ENCODE measurements at regions not wholly inside any gene's neighbourhood (a gene's known extent, or its start where the extent isn't known, plus 50 kb on each side); places are given as distances from the start of the nearest gene placed in this dataset.
"Not testable (repeated sequence)": the region's sequence is repeated elsewhere in the genome, so short reads cannot be mapped to it uniquely, and the experiment has no call there.

- TF ChIP-seq CTCF (IDR thresholded peaks at IDR 0.05): no peak
- intact Hi-C loops (cut with DNase I; ENCODE audit: low total_unique reads): no loop called here
- Histone ChIP-seq H3K4me1 (no peaks in the 10 kb centered on the region), H3K36me3 (no peaks in the 10 kb centered on the region), H3K4me3 (no peak overlapping the region), H3K27me3 (no peaks in the 10 kb centered on the region), H3K9me3 (no peaks in the 10 kb centered on the region), H3K27ac (no peak overlapping the region)
- no peak for DNase-seq
These were observed 274.8 kb upstream of the CCNG1 start for GRCh38 chr5:163162645-163163044.

DNA sequence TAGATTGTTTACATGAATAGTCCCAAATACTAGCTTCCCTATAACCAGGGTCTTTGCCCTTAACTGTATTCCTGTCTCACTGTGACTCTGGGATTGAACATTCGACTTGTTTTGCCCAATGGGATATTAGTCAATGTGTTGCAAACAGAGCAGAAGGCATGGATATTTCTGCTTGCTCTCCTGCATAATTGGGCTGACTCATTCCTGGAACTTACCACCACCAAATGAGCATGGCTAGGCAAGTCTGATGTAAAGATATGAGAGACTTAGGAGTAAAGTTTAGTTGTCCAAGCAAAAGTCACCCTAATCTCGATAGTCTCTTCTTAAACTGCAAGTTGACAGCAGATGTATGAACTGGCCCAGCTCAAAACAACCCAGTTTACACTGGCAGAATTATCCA lies 273.5 kb upstream of the CCNG1 start:
- Histone ChIP-seq H3K4me1 (no peaks in the 10 kb centered on the region), H3K4me3 (no peak overlapping the region), H3K9me3 (no peaks in the 10 kb centered on the region), H3K27me3 (no peaks in the 10 kb centered on the region), H3K36me3 (no peaks in the 10 kb centered on the region), H3K27ac (no peak overlapping the region)
- no peak for DNase-seq
- intact Hi-C loops (cut with DNase I; ENCODE audit: low total_unique reads): no loop called here
- TF ChIP-seq CTCF (IDR thresholded peaks at IDR 0.05): no peak

DNA sequence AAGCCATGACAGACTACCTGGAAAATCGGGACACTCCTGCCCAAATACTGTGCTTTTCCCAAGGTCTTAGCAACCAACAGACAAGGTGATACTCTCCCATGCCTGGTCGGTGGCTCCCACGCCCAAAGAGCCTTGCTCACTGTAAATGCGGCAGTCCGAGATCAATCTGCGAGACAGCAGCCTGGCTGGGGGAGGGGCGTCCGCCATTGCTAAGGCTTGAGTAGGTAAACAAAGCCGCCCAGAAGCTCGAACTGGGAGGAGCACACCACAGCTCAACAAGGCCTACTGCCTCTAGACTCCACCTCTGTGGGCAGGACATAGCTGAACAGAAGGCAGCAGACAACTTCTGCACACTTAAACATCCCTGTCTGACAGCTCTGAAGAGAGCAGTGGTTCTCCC lies 272.1 kb upstream of the CCNG1 start:
- no peak overlapping the region for H3K27ac ChIP-seq
- H3K27me3 ChIP-seq: no peaks in the 10 kb centered on the region
- DNase-seq: no peak
- no peaks in the 10 kb centered on the region for H3K9me3 ChIP-seq
- no peak overlapping the region for H3K4me3 ChIP-seq
- no peak for TF ChIP-seq CTCF (IDR thresholded peaks at IDR 0.05)
- intact Hi-C loops (cut with DNase I; ENCODE audit: low total_unique reads): no loop called here
- H3K36me3 ChIP-seq: no peaks in the 10 kb centered on the region
- no peaks in the 10 kb centered on the region for H3K4me1 ChIP-seq

DNA sequence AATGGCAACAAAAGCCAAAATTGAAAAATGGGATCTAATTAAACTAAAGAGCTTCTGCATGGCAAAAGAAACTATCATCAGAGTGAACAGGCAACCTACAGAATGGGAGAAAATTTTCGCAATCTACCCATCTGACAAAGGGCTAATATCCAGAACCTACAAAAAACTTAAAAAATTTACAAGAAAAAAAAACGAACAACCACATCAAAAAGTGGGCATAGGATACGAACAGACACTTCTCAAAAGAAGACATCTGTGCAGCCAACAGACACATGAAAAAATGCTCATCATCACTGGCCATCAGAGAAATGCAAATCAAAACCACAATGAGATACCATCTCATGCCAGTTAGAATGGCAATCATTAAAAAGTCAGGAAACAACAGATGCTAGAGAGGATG lies 267.2 kb upstream of the CCNG1 start:
- H3K27me3 ChIP-seq: not testable (repeated sequence)

DNA sequence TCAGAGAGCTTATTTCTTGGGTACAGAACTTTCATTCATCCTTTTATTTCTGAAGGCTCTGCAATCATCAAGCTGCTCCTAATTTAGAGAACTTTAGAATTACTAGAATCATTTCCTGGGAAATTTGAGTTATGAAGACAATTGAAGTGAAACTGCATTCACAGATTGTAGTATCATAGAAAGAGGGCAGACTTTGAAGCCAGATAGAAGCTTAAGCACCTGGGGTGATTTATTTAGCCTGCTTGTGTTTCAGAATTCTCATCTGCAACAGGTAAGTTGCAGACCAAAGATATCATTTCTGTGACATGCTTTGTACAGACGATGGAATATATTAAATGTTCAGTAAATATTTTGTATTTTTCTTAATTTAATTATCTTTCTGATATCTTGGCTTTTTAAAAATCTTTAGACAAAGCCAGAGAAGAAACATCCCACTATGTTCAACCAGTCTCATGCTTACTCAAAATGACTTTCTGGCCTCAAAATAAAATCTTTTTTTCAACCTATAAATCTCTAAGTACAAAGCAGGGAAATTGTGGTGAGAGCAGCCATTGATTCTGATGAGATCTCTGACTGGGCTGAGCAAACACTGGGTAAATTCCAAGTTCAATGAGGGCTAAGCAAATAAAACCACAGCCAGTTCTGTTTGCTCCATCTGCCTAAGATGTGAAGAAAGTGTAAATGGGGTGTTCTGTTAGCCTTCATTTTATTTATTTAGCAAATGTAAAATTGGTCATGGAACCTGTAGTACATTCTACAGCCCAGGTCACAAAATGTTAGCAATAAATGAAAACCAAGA lies 264.7 kb upstream of the CCNG1 start:
- no peak overlapping the region for H3K27ac ChIP-seq

More for the DNA sequence above, 267.2 kb upstream of the CCNG1 start:
- H3K36me3 ChIP-seq; H3K4me1 ChIP-seq; H3K9me3 ChIP-seq; DNase-seq; H3K4me3 ChIP-seq; H3K27ac ChIP-seq; intact Hi-C loops (cut with DNase I; ENCODE audit: low total_unique reads): not testable (repeated sequence)

More for the DNA sequence above, 264.7 kb upstream of the CCNG1 start:
- no peak for TF ChIP-seq CTCF (IDR thresholded peaks at IDR 0.05)
- Histone ChIP-seq H3K27me3 (no peaks in the 10 kb centered on the region), H3K4me3 (no peak overlapping the region), H3K4me1 (no peaks in the 10 kb centered on the region), H3K9me3 (no peaks in the 10 kb centered on the region), H3K36me3 (no peaks in the 10 kb centered on the region)
- DNase-seq: no peak
- intact Hi-C loops (cut with DNase I; ENCODE audit: low total_unique reads): no loop called here
